H9 (cell line): ENCODE measurements at regions not wholly inside any gene's neighbourhood (a gene's known extent, or its start where the extent isn't known, plus 50 kb on each side); places are given as distances from the start of the nearest gene placed in this dataset.

Experiments
- DNase-seq: peaks from one replicate; pipeline ENCODE4 v3.0.0-alpha.2; 2017
- H2AFZ ChIP-seq: one replicate; pipeline ENCODE4 v1.6.1; 2013; ENCODE audit warnings: mild to moderate bottlenecking, low read length, control low read depth, moderate library complexity
- H2AK5ac ChIP-seq: 2 replicates; pipeline ENCODE4 v1.6.1; 2013; ENCODE audit warnings: low read length, control low read depth, mixed read lengths; ENCODE audit not compliant: insufficient read length
- H2BK120ac ChIP-seq: one replicate; pipeline ENCODE4 v1.6.1; 2013; ENCODE audit warnings: low read depth, mild to moderate bottlenecking, low read length, control low read depth, inconsistent platforms; ENCODE audit not compliant: poor library complexity, severe bottlenecking
- H2BK12ac ChIP-seq: 2 replicates; pipeline ENCODE4 v1.6.1; 2013; ENCODE audit warnings: low read length, control low read depth, mixed read lengths, low read depth; ENCODE audit not compliant: insufficient read length
- H2BK15ac ChIP-seq: 2 replicates; pipeline ENCODE4 v1.6.1; 2013; ENCODE audit warnings: low read depth, low read length, control low read depth
- H2BK20ac ChIP-seq: one replicate; pipeline ENCODE4 v1.6.1; 2013; ENCODE audit warnings: low read depth, mild to moderate bottlenecking, low read length, control low read depth, inconsistent platforms; ENCODE audit not compliant: poor library complexity, severe bottlenecking
- H2BK5ac ChIP-seq: 2 replicates; pipeline ENCODE4 v1.6.1; 2013; ENCODE audit warnings: low read length, control low read depth, mixed read lengths; ENCODE audit not compliant: insufficient read length
- H3K14ac ChIP-seq: 2 replicates; pipeline ENCODE4 v1.6.1; 2013; ENCODE audit warnings: low read length, control low read depth; ENCODE audit not compliant: insufficient read depth
- H3K18ac ChIP-seq: 2 replicates; pipeline ENCODE4 v1.6.1; 2013; ENCODE audit warnings: low read depth, mild to moderate bottlenecking, mixed read lengths, low read length, control low read depth; ENCODE audit not compliant: insufficient read length
- H3K23ac ChIP-seq: 2 replicates; pipeline ENCODE4 v1.6.1; 2013; ENCODE audit warnings: low read length, control low read depth, mixed read lengths, low read depth; ENCODE audit not compliant: insufficient read length
- H3K23me2 ChIP-seq: 2 replicates; pipeline ENCODE4 v1.6.1; 2013; ENCODE audit warnings: low read depth, mild to moderate bottlenecking, mixed read lengths, low read length, control low read depth; ENCODE audit not compliant: insufficient read length, poor library complexity, severe bottlenecking
- H3K27ac ChIP-seq: 2 replicates; pipeline ENCODE4 v1.5.1; 2013; ENCODE audit warnings: low read length, control low read depth, mixed read lengths, low read depth; ENCODE audit not compliant: insufficient read length
- H3K27me3 ChIP-seq: 2 replicates; pipeline ENCODE4 v1.6.1; 2013; ENCODE audit warnings: low read length, control low read depth, inconsistent platforms; ENCODE audit not compliant: insufficient read depth
- H3K4ac ChIP-seq: 2 replicates; pipeline ENCODE4 v1.6.1; 2013; ENCODE audit warnings: low read depth, mild to moderate bottlenecking, control low read depth, inconsistent platforms, low read length, moderate library complexity
- H3K4me1 ChIP-seq: 2 replicates; pipeline ENCODE4 v1.6.1; 2013; ENCODE audit warnings: low read length, control low read depth, inconsistent platforms; ENCODE audit not compliant: insufficient read depth
- H3K4me2 ChIP-seq: 2 replicates; pipeline ENCODE4 v1.6.1; 2013; ENCODE audit warnings: low read length, control low read depth, mixed read lengths; ENCODE audit not compliant: insufficient read length, insufficient read depth
- H3K56ac ChIP-seq: 2 replicates; pipeline ENCODE4 v1.6.1; 2013; ENCODE audit warnings: low read depth, mild to moderate bottlenecking, mixed read lengths, low read length, control low read depth; ENCODE audit not compliant: insufficient read length
- H3K79me1 ChIP-seq: 2 replicates; pipeline ENCODE4 v1.6.1; 2013; ENCODE audit warnings: low read depth, mild to moderate bottlenecking, moderate library complexity, low read length, control low read depth, inconsistent platforms; ENCODE audit not compliant: insufficient read depth, poor library complexity, severe bottlenecking
- H3K79me2 ChIP-seq: 2 replicates; pipeline ENCODE4 v1.6.1; 2013; ENCODE audit warnings: low read length, control low read depth, inconsistent platforms; ENCODE audit not compliant: insufficient read depth
- H3K9ac ChIP-seq: 2 replicates; pipeline ENCODE4 v1.6.1; 2013; ENCODE audit warnings: low read length, control low read depth, mixed read lengths; ENCODE audit not compliant: insufficient read length; ENCODE audit errors: extremely low read depth
- H3K9me3 ChIP-seq: one replicate; pipeline ENCODE4 v1.6.1; 2013; ENCODE audit warnings: low read depth, low read length, inconsistent platforms; ENCODE audit not compliant: control insufficient read depth
- H3T11ph ChIP-seq: one replicate; pipeline ENCODE4 v1.6.1; 2013; ENCODE audit warnings: mild to moderate bottlenecking, low read length, control low read depth, inconsistent platforms
- H4K20me1 ChIP-seq: one replicate; pipeline ENCODE4 v1.6.1; 2013; ENCODE audit not compliant: control insufficient read depth, insufficient read length, insufficient read depth
- H4K5ac ChIP-seq: 2 replicates; pipeline ENCODE4 v1.6.1; 2013; ENCODE audit warnings: low read depth, mild to moderate bottlenecking, mixed read lengths, low read length, control low read depth; ENCODE audit not compliant: insufficient read length
- H4K8ac ChIP-seq: replicated peaks from 2 replicates; pipeline ENCODE4 v1.6.1; 2013; ENCODE audit warnings: low read length, control low read depth, mixed read lengths, low read depth; ENCODE audit not compliant: insufficient read length
- H4K91ac ChIP-seq: 2 replicates; pipeline ENCODE4 v1.6.1; 2013; ENCODE audit warnings: low read depth, mild to moderate bottlenecking, moderate library complexity, mixed read lengths, low read length, control low read depth; ENCODE audit not compliant: insufficient read length
- H3K27ac Mint-ChIP-seq, 3 experiments: 2 replicates in 2 of 3; 3 replicates in 1 of 3; pipeline ENCODE4 v1.8.0; 2020 to 2021; ENCODE audit warnings: mixed read lengths in 3 of 3, mild to moderate bottlenecking in 1 of 3, moderate library complexity in 1 of 3
- H3K27me3 Mint-ChIP-seq: 2 replicates; pipeline ENCODE4 v1.8.0; 2021; ENCODE audit warnings: low read depth, mild to moderate bottlenecking, moderate library complexity, mixed read lengths
- H3K36me3 Mint-ChIP-seq, 3 experiments: 2 replicates in 2 of 3; 3 replicates in 1 of 3; pipeline ENCODE4 v1.8.0; 2020 to 2021; ENCODE audit warnings: low read depth in 3 of 3, mixed read lengths in 3 of 3; ENCODE audit not compliant: insufficient read depth in 1 of 3
- H3K4me1 Mint-ChIP-seq, 2 experiments: 2 replicates each; pipeline ENCODE4 v1.8.0; 2020; ENCODE audit warnings: mixed read lengths in 2 of 2
- H3K4me3 Mint-ChIP-seq, 2 experiments: 2 replicates in 1 of 2; 3 replicates in 1 of 2; pipeline ENCODE4 v1.8.0; 2020 to 2021; ENCODE audit warnings: mild to moderate bottlenecking in 2 of 2, mixed read lengths in 2 of 2, moderate library complexity in 1 of 2
- H3K9me3 Mint-ChIP-seq, 2 experiments: 2 replicates in 1 of 2; 3 replicates in 1 of 2; pipeline ENCODE4 v1.8.0; 2020; ENCODE audit warnings: mild to moderate bottlenecking in 2 of 2, mixed read lengths in 2 of 2, moderate library complexity in 1 of 2
- CTCF ChIP-seq: fragments of 200-600 bp; sonication (generic); conservative IDR thresholded peaks from 3 replicates; pipeline ENCODE4 v1.8.0; 2021; ENCODE audit warnings: antibody characterized with exemption, mild to moderate bottlenecking
- WGBS: extraction: QIAGEN DNeasy Blood & Tissue Kit; methylation state at CpG from one replicate; pipeline ENCODE4 v1.1.7; 2013; ENCODE audit warnings: missing lambda C conversion rate, low lambda C conversion rate, mixed read lengths; ENCODE audit not compliant: insufficient read length; ENCODE audit errors: extremely low coverage; 5-methylcytosine and 5-hydroxymethylcytosine counted together

GRCh38 chr1:59155351-59155750, 141.5 kb upstream of the FGGY start:
- no peaks in the 10 kb centered on the region for H3K79me2 ChIP-seq
- H3K9me3 ChIP-seq: no peaks in the 10 kb centered on the region
- no peak for TF ChIP-seq CTCF
- H3K27me3 Mint-ChIP-seq: peaks cover 2% of the 10 kb centered on the region; the same call in 1 of the 2 replicates
- H3K79me1 ChIP-seq: no peaks in the 10 kb centered on the region
- H4K8ac ChIP-seq: no peak overlapping the region
- H4K5ac ChIP-seq: peak overlapping the region; percentile 80
- no peaks in the 10 kb centered on the region for H3K27me3 ChIP-seq
- WGBS: no CpG with 5 or more reads among the region's 1 CpG
- no peak overlapping the region for H3K27ac ChIP-seq
- no peak overlapping the region for H2AK5ac ChIP-seq
- no peak overlapping the region for H2BK15ac ChIP-seq
- H3T11ph ChIP-seq: no peak overlapping the region
- H3K23me2 ChIP-seq: peaks cover 3% of the 10 kb centered on the region
- peaks cover 2% of the 10 kb centered on the region; the same call in 1 of the 2 replicates for H3K4me1 ChIP-seq
- H3K27ac Mint-ChIP-seq: no peak overlapping the region; a peak in 1 of 7 replicates
- H2BK12ac ChIP-seq: no peak overlapping the region
- H3K4me2 ChIP-seq: no peak overlapping the region
- no peak overlapping the region for H2BK120ac ChIP-seq
- DNase-seq: no peak
- no peak overlapping the region for H3K18ac ChIP-seq
- H3K9me3 Mint-ChIP-seq: peaks cover 9 to 16% of the 10 kb centered on the region in 2 experiments
- peaks cover 5 to 13% (median 11%) of the 10 kb centered on the region in 3 experiments for H3K36me3 Mint-ChIP-seq
- H3K23ac ChIP-seq: no peak overlapping the region
- no peak overlapping the region for H3K4ac ChIP-seq
- H3K14ac ChIP-seq: no peak overlapping the region
- no peak overlapping the region for H2AFZ ChIP-seq
- H3K4me3 Mint-ChIP-seq: no peak overlapping the region
- no peaks in the 10 kb centered on the region for H4K20me1 ChIP-seq
- no peak overlapping the region for H3K9ac ChIP-seq
- H2BK5ac ChIP-seq: no peak overlapping the region
- no peak overlapping the region for H2BK20ac ChIP-seq
- no peak overlapping the region for H4K91ac ChIP-seq
- no peak overlapping the region for H3K56ac ChIP-seq
- peaks cover 40 to 45% of the 10 kb centered on the region in 2 experiments for H3K4me1 Mint-ChIP-seq
